ENCODE measurements at regions not wholly inside any gene's neighbourhood (a gene's known extent, or its start where the extent isn't known, plus 50 kb on each side); places are given as distances from the start of the nearest gene placed in this dataset.

GRCh38 chr2:150983314-150983897, 278.3 kb downstream of the RBM43 start:
- no peak overlapping the region for H3K4me2 ChIP-seq (ENCODE audit: low read depth, low read length, poor library complexity, severe bottlenecking)
- H3K9ac ChIP-seq (ENCODE audit: low read length), result no peak overlapping the region
- H2AFZ ChIP-seq (ENCODE audit: low read length), result no peak overlapping the region
- H3K27me3 ChIP-seq (ENCODE audit: low read length), result no peaks in the 10 kb centered on the region
- H3K4me1 ChIP-seq (ENCODE audit: low read length), result no peaks in the 10 kb centered on the region
- no peaks in the 10 kb centered on the region for H3K79me2 ChIP-seq (ENCODE audit: low read length)
- no peaks in the 10 kb centered on the region for H3K9me3 ChIP-seq (ENCODE audit: low read length)
- no peaks in the 10 kb centered on the region for H4K20me1 ChIP-seq (ENCODE audit: insufficient read depth, low read depth, low read length)
- no peak overlapping the region for H3K27ac ChIP-seq (ENCODE audit: low read length)
- no peak for DNase-seq
- no peaks in the 10 kb centered on the region for H3K36me3 ChIP-seq (ENCODE audit: insufficient read depth, low read length)
- no peaks in the 10 kb centered on the region for H3K9me2 ChIP-seq (replicated peaks; ENCODE audit: insufficient read depth, low read length)
- no peak overlapping the region for H3K4me3 ChIP-seq (ENCODE audit: low read length)

DNA sequence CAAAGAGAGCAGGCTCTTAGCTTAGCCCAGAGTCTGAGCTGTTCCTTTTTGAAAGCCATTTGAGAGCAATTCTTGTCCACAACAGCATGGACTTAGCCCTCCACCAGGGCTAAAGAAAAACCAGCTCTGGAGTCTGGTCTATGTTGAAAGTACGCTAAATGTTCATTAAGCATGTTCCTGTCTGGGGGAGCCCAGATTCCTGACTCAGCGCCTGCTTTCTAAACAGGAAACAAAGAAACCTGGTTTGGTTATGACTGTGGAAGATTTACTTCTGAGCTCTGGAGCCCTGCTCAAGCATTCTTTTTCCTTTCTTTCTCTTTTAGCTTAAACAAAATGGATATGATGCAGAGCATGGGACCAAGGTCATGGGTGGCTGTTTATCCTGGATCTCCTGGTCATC, 279.8 kb downstream of the RBM43 start:
- Histone ChIP-seq H3K79me2 (ENCODE audit: low read length) (no peaks in the 10 kb centered on the region), H4K20me1 (ENCODE audit: insufficient read depth, low read depth, low read length) (no peaks in the 10 kb centered on the region), H3K4me1 (ENCODE audit: low read length) (no peaks in the 10 kb centered on the region), H3K27me3 (ENCODE audit: low read length) (no peaks in the 10 kb centered on the region), H3K9me3 (ENCODE audit: low read length) (no peaks in the 10 kb centered on the region), H2AFZ (ENCODE audit: low read length) (no peak overlapping the region), H3K9ac (ENCODE audit: low read length) (no peak overlapping the region), H3K36me3 (ENCODE audit: insufficient read depth, low read length) (no peaks in the 10 kb centered on the region), H3K27ac (ENCODE audit: low read length) (no peak overlapping the region), H3K4me3 (ENCODE audit: low read length) (no peak overlapping the region), H3K4me2 (ENCODE audit: low read depth, low read length, poor library complexity, severe bottlenecking) (no peak overlapping the region), H3K9me2 (replicated peaks; ENCODE audit: insufficient read depth, low read length) (no peaks in the 10 kb centered on the region)
- DNase-seq, result no peak

DNA sequence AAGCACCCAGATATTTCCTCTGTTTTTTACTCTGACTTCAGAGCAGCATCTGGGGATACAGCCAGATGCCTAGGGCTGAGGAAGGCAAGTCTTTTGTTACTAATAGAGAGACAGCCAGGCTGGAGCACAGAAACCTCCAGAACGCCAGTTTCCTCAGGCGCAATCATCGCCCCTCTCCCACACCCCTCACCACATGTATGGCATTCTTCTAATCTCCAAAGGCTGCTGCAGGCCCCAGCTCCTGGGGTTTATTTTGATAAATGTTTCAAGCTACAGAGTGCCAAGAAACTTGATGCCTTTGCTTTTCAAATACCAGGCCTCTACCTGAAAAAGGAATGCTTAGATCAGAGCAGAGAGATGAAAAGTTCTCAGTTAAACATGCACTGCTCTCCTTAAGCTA, 283.6 kb downstream of the RBM43 start:
- Histone ChIP-seq H3K4me3 (ENCODE audit: low read length) (no peak overlapping the region), H3K27ac (ENCODE audit: low read length) (no peak overlapping the region), H3K4me1 (ENCODE audit: low read length) (no peaks in the 10 kb centered on the region), H3K9ac (ENCODE audit: low read length) (no peak overlapping the region), H3K27me3 (ENCODE audit: low read length) (no peaks in the 10 kb centered on the region), H3K36me3 (ENCODE audit: insufficient read depth, low read length) (no peaks in the 10 kb centered on the region), H3K9me2 (replicated peaks; ENCODE audit: insufficient read depth, low read length) (no peaks in the 10 kb centered on the region), H3K9me3 (ENCODE audit: low read length) (no peaks in the 10 kb centered on the region), H2AFZ (ENCODE audit: low read length) (no peak overlapping the region), H3K4me2 (ENCODE audit: low read depth, low read length, poor library complexity, severe bottlenecking) (no peak overlapping the region), H3K79me2 (ENCODE audit: low read length) (no peaks in the 10 kb centered on the region), H4K20me1 (ENCODE audit: insufficient read depth, low read depth, low read length) (no peaks in the 10 kb centered on the region)
- DNase-seq, result no peak

DNA sequence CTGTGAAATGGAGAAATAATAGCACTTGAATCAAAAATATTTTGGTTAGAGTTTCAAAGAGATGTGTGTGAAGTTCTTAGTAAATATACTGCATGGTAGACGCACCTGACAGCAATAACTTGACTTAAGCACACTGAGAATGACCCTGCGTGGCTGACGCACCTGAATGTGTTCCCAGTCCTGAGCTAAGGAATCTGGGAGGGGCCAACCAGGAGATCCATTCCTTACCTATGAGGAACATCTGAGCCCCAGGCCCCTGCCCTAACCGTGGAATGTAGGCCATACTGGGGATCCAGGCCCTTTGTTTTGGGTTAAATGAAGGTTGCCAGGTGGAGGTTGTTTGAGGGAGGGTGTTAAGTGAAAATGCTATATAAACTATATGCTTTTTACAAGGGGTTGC, 284.4 kb downstream of the RBM43 start:
- H3K4me3 ChIP-seq (ENCODE audit: low read length), result no peak overlapping the region
- no peaks in the 10 kb centered on the region for H3K79me2 ChIP-seq (ENCODE audit: low read length)
- no peak overlapping the region for H3K4me2 ChIP-seq (ENCODE audit: low read depth, low read length, poor library complexity, severe bottlenecking)
- H3K9ac ChIP-seq (ENCODE audit: low read length), result no peak overlapping the region
- DNase-seq, result no peak
- no peaks in the 10 kb centered on the region for H3K36me3 ChIP-seq (ENCODE audit: insufficient read depth, low read length)
- H4K20me1 ChIP-seq (ENCODE audit: insufficient read depth, low read depth, low read length), result no peaks in the 10 kb centered on the region
- H2AFZ ChIP-seq (ENCODE audit: low read length), result no peak overlapping the region
- H3K9me3 ChIP-seq (ENCODE audit: low read length), result no peaks in the 10 kb centered on the region
- no peaks in the 10 kb centered on the region for H3K9me2 ChIP-seq (replicated peaks; ENCODE audit: insufficient read depth, low read length)
- H3K27ac ChIP-seq (ENCODE audit: low read length), result no peak overlapping the region
- H3K27me3 ChIP-seq (ENCODE audit: low read length), result no peaks in the 10 kb centered on the region
- no peaks in the 10 kb centered on the region for H3K4me1 ChIP-seq (ENCODE audit: low read length)

DNA sequence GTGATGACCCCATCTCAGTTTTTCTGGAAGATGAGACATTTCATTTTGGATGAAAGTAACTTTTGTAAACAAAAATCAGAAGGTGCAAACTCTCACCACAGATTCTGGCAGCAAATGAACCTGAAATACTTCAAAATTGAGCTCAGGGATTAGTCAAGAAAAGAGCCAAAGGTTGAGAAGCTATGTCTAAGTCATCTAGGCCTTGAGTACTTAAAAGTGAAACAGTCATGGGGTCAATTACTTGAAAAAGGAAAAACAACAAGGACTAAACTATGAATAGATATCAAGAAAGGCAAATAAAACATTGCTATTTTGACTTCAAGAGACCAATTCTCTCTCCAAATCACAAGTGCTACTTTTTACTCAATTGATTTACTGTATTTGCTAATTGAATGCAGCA, 285.1 kb downstream of the RBM43 start:
- Histone ChIP-seq H3K27me3 (ENCODE audit: low read length) (no peaks in the 10 kb centered on the region), H3K4me2 (ENCODE audit: low read depth, low read length, poor library complexity, severe bottlenecking) (no peak overlapping the region), H3K4me3 (ENCODE audit: low read length) (no peak overlapping the region), H3K9me3 (ENCODE audit: low read length) (no peaks in the 10 kb centered on the region), H3K79me2 (ENCODE audit: low read length) (no peaks in the 10 kb centered on the region), H3K27ac (ENCODE audit: low read length) (no peak overlapping the region), H4K20me1 (ENCODE audit: insufficient read depth, low read depth, low read length) (no peaks in the 10 kb centered on the region), H2AFZ (ENCODE audit: low read length) (no peak overlapping the region), H3K4me1 (ENCODE audit: low read length) (no peaks in the 10 kb centered on the region), H3K9me2 (replicated peaks; ENCODE audit: insufficient read depth, low read length) (no peaks in the 10 kb centered on the region), H3K36me3 (ENCODE audit: insufficient read depth, low read length) (no peaks in the 10 kb centered on the region), H3K9ac (ENCODE audit: low read length) (no peak overlapping the region)
- DNase-seq, result no peak

- Histone ChIP-seq H3K79me2 (ENCODE audit: low read length) (no peaks in the 10 kb centered on the region), H2AFZ (ENCODE audit: low read length) (no peak overlapping the region), H4K20me1 (ENCODE audit: insufficient read depth, low read depth, low read length) (no peaks in the 10 kb centered on the region), H3K9ac (ENCODE audit: low read length) (no peak overlapping the region), H3K4me1 (ENCODE audit: low read length) (no peaks in the 10 kb centered on the region), H3K4me2 (ENCODE audit: low read depth, low read length, poor library complexity, severe bottlenecking) (no peak overlapping the region), H3K27me3 (ENCODE audit: low read length) (no peaks in the 10 kb centered on the region), H3K9me2 (replicated peaks; ENCODE audit: insufficient read depth, low read length) (no peaks in the 10 kb centered on the region), H3K27ac (ENCODE audit: low read length) (no peak overlapping the region), H3K9me3 (ENCODE audit: low read length) (no peaks in the 10 kb centered on the region), H3K36me3 (ENCODE audit: insufficient read depth, low read length) (no peaks in the 10 kb centered on the region), H3K4me3 (ENCODE audit: low read length) (no peak overlapping the region)
- DNase-seq, result no peak
These were observed 286.8 kb downstream of the RBM43 start for GRCh38 chr2:150974864-150975263.

DNA sequence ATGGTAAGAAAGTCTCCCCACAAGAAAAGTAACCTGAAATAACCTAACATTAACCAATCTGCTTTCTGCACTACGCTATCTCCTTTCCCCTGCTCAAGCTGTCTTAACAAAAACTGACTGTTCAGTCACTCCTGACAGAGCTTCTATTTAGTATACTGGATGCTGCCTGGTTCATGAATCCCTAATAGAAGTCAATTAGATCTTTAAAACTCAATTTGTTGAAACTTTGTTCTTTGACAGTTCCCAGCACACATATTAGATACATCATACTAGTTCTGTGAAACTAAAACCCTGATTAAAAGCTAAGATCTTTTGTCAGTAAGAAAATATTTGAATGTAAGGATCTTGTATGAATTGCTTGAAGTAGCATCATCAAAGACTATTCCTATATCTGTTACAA, 287.4 kb downstream of the RBM43 start:
- no peak overlapping the region for H3K9ac ChIP-seq (ENCODE audit: low read length)
- H2AFZ ChIP-seq (ENCODE audit: low read length), result no peak overlapping the region
- no peaks in the 10 kb centered on the region for H4K20me1 ChIP-seq (ENCODE audit: insufficient read depth, low read depth, low read length)
- H3K36me3 ChIP-seq (ENCODE audit: insufficient read depth, low read length), result no peaks in the 10 kb centered on the region
- no peaks in the 10 kb centered on the region for H3K9me3 ChIP-seq (ENCODE audit: low read length)
- H3K4me2 ChIP-seq (ENCODE audit: low read depth, low read length, poor library complexity, severe bottlenecking), result no peak overlapping the region
- H3K9me2 ChIP-seq (replicated peaks; ENCODE audit: insufficient read depth, low read length), result no peaks in the 10 kb centered on the region
- no peaks in the 10 kb centered on the region for H3K27me3 ChIP-seq (ENCODE audit: low read length)
- H3K27ac ChIP-seq (ENCODE audit: low read length), result no peak overlapping the region
- H3K4me1 ChIP-seq (ENCODE audit: low read length), result no peaks in the 10 kb centered on the region
- no peak for DNase-seq
- H3K79me2 ChIP-seq (ENCODE audit: low read length), result no peaks in the 10 kb centered on the region
- H3K4me3 ChIP-seq (ENCODE audit: low read length), result no peak overlapping the region

GRCh38 chr2:150971910-150972309, 289.8 kb downstream of the RBM43 start:
- Histone ChIP-seq H3K9ac (ENCODE audit: low read length) (no peak overlapping the region), H3K9me2 (replicated peaks; ENCODE audit: insufficient read depth, low read length) (no peaks in the 10 kb centered on the region), H4K20me1 (ENCODE audit: insufficient read depth, low read depth, low read length) (no peaks in the 10 kb centered on the region), H3K36me3 (ENCODE audit: insufficient read depth, low read length) (no peaks in the 10 kb centered on the region), H3K9me3 (ENCODE audit: low read length) (no peaks in the 10 kb centered on the region), H3K4me3 (ENCODE audit: low read length) (no peak overlapping the region), H3K27me3 (ENCODE audit: low read length) (no peaks in the 10 kb centered on the region), H3K27ac (ENCODE audit: low read length) (no peak overlapping the region), H3K4me1 (ENCODE audit: low read length) (no peaks in the 10 kb centered on the region), H3K4me2 (ENCODE audit: low read depth, low read length, poor library complexity, severe bottlenecking) (no peak overlapping the region), H3K79me2 (ENCODE audit: low read length) (no peaks in the 10 kb centered on the region), H2AFZ (ENCODE audit: low read length) (no peak overlapping the region)
- no peak for DNase-seq

- Histone ChIP-seq H3K27ac (ENCODE audit: low read length) (no peak overlapping the region), H3K36me3 (ENCODE audit: insufficient read depth, low read length) (no peaks in the 10 kb centered on the region), H3K4me3 (ENCODE audit: low read length) (no peak overlapping the region), H3K4me1 (ENCODE audit: low read length) (no peaks in the 10 kb centered on the region), H2AFZ (ENCODE audit: low read length) (no peak overlapping the region), H3K9me2 (replicated peaks; ENCODE audit: insufficient read depth, low read length) (no peaks in the 10 kb centered on the region), H3K9ac (ENCODE audit: low read length) (no peak overlapping the region), H3K79me2 (ENCODE audit: low read length) (no peaks in the 10 kb centered on the region), H3K9me3 (ENCODE audit: low read length) (no peaks in the 10 kb centered on the region), H4K20me1 (ENCODE audit: insufficient read depth, low read depth, low read length) (no peaks in the 10 kb centered on the region), H3K4me2 (ENCODE audit: low read depth, low read length, poor library complexity, severe bottlenecking) (no peak overlapping the region), H3K27me3 (ENCODE audit: low read length) (no peaks in the 10 kb centered on the region)
- DNase-seq, result no peak
These were observed 298.3 kb downstream of the RBM43 start for GRCh38 chr2:150963336-150963735.
